Caco-2 (cell line): ENCODE measurements at regions not wholly inside any gene's neighbourhood (a gene's known extent, or its start where the extent isn't known, plus 50 kb on each side); places are given as distances from the start of the nearest gene placed in this dataset.
"Not testable (repeated sequence)": the region's sequence is repeated elsewhere in the genome, so short reads cannot be mapped to it uniquely, and the experiment has no call there.

Experiments used
- BruUV-seq: library from RNA; stranded (reverse); fragments of 400-500 nt; replicated peaks from 2 replicates; lab custom pipeline; 2021; lab: Mats Ljungman, UMichigan
- CTCF ChIA-PET: fragments of 300-600 bp; sonication (Branson Sonifier 250); formaldehyde crosslinking; loops from one replicate; lab custom pipeline; 2022; ENCODE audit warnings: antibody characterized with exemption; lab: Charles Lee
- POLR2A ChIA-PET: fragments of 300-600 bp; sonication (Branson Sonifier 250); formaldehyde crosslinking; loops from one replicate; lab custom pipeline; 2022; ENCODE audit warnings: antibody characterized with exemption; lab: Charles Lee
- DNase-seq, 2 experiments: peaks; one replicate each; pipeline versions ENCODE4 v3.0.0 to v3.0.0-alpha.2; 2020 to 2022
- H3K27me3 ChIP-seq: replicated peaks from 2 replicates; pipeline ENCODE4 v1.6.0; 2011; ENCODE audit warnings: low read length; ENCODE audit not compliant: control insufficient read depth, insufficient read depth
- H3K36me3 ChIP-seq: 2 replicates; pipeline ENCODE4 v1.5.1; 2011; ENCODE audit warnings: low read length; ENCODE audit not compliant: control insufficient read depth, insufficient read depth
- H3K4me1 ChIP-seq: fragments of 250-450 bp; sonication (Bioruptor Pico); 2 replicates; pipeline ENCODE4 v1.5.1; 2020; ENCODE audit warnings: mild to moderate bottlenecking
- H3K4me3 ChIP-seq: 2 replicates; pipeline ENCODE4 v1.5.1; 2011; ENCODE audit warnings: low read depth, mild to moderate bottlenecking, control low read depth, low read length
- H3K9me3 ChIP-seq: fragments of 250-450 bp; sonication (Bioruptor Pico); 2 replicates; pipeline ENCODE4 v1.5.1; 2020; ENCODE audit warnings: mild to moderate bottlenecking, moderate library complexity
- H3K27ac Mint-ChIP-seq: one replicate; pipeline ENCODE4 v1.8.0; 2022; ENCODE audit warnings: mixed read lengths; ENCODE audit not compliant: unreplicated experiment
- H3K27me3 Mint-ChIP-seq: one replicate; pipeline ENCODE4 v1.8.0; 2022; ENCODE audit warnings: mixed read lengths; ENCODE audit not compliant: insufficient read depth, unreplicated experiment
- H3K36me3 Mint-ChIP-seq: one replicate; pipeline ENCODE4 v1.8.0; 2022; ENCODE audit warnings: mild to moderate bottlenecking, mixed read lengths; ENCODE audit not compliant: insufficient read depth, unreplicated experiment
- H3K4me1 Mint-ChIP-seq: one replicate; pipeline ENCODE4 v1.8.0; 2022; ENCODE audit warnings: low read depth, mixed read lengths; ENCODE audit not compliant: unreplicated experiment
- H3K4me3 Mint-ChIP-seq: one replicate; pipeline ENCODE4 v1.8.0; 2022; ENCODE audit warnings: mild to moderate bottlenecking, moderate library complexity, mixed read lengths; ENCODE audit not compliant: unreplicated experiment
- H3K9me3 Mint-ChIP-seq: one replicate; pipeline ENCODE4 v1.8.0; 2022; ENCODE audit warnings: mixed read lengths; ENCODE audit not compliant: unreplicated experiment
- CTCF ChIP-seq, 2 experiments: fragments of 200-600 bp in 1 of 2; IDR thresholded peaks; 1 replicate in 1 of 2; 2 replicates in 1 of 2; pipeline versions ENCODE4 v1.5.1 to v1.8.0; 2011 to 2022; ENCODE audit warnings: antibody characterized with exemption in 1 of 2, control low read depth in 1 of 2, inconsistent platforms in 1 of 2, low read depth in 1 of 2, low read length in 1 of 2, mild to moderate bottlenecking in 1 of 2, moderate library complexity in 1 of 2; ENCODE audit not compliant: insufficient read depth in 1 of 2, severe bottlenecking in 1 of 2, unreplicated experiment in 1 of 2
- intact Hi-C: fragments of 100-400 bp; cut with micrococcal nuclease; formaldehyde crosslinking; loops from one replicate; pipeline ENCODE4 v1.10.0; 2022; ENCODE audit not compliant: unreplicated experiment

- Mint-ChIP-seq H3K36me3 (no peaks in the 10 kb centered on the region), H3K4me3 (no peak overlapping the region), H3K27ac (no peak overlapping the region), H3K4me1 (no peaks in the 10 kb centered on the region), H3K9me3 (no peaks in the 10 kb centered on the region), H3K27me3 (peaks cover 10% of the 10 kb centered on the region)
- H3K4me1 ChIP-seq, result no peaks in the 10 kb centered on the region
- ChIA-PET CTCF (no interaction called here), POLR2A (no interaction called here)
- no peaks in the 10 kb centered on the region for H3K36me3 ChIP-seq
- intact Hi-C loops, result no loop called here
- H3K9me3 ChIP-seq, result no peaks in the 10 kb centered on the region
- H3K27me3 ChIP-seq, result no peaks in the 10 kb centered on the region
- H3K4me3 ChIP-seq, result no peak overlapping the region
- no TSS peak for BruUV-seq
- DNase-seq, result no peak
- no peak for TF ChIP-seq CTCF (IDR thresholded peaks at IDR 0.05; ENCODE audit: insufficient read depth in 1 of 2, low read depth in 1 of 2, low read length in 1 of 2, severe bottlenecking in 1 of 2, unreplicated experiment in 1 of 2)
Observed at GRCh38 chr10:2329082-2329481, 591.8 kb upstream of the ADARB2 start.

- no peak overlapping the region for H3K4me3 ChIP-seq
- BruUV-seq, result no TSS peak
- no peaks in the 10 kb centered on the region for H3K9me3 ChIP-seq
- H3K27ac Mint-ChIP-seq, result no peak overlapping the region
- no peaks in the 10 kb centered on the region for H3K4me1 Mint-ChIP-seq
- ChIA-PET CTCF (no interaction called here), POLR2A (no interaction called here)
- H3K4me3 Mint-ChIP-seq, result no peak overlapping the region
- H3K27me3 ChIP-seq, result no peaks in the 10 kb centered on the region
- intact Hi-C loops, result no loop called here
- no peak for DNase-seq
- H3K36me3 Mint-ChIP-seq, result no peaks in the 10 kb centered on the region
- no peak for TF ChIP-seq CTCF (IDR thresholded peaks at IDR 0.05; ENCODE audit: insufficient read depth in 1 of 2, low read depth in 1 of 2, low read length in 1 of 2, severe bottlenecking in 1 of 2, unreplicated experiment in 1 of 2)
- H3K27me3 Mint-ChIP-seq, result peaks cover 20% of the 10 kb centered on the region
- H3K9me3 Mint-ChIP-seq, result no peaks in the 10 kb centered on the region
- H3K4me1 ChIP-seq, result no peaks in the 10 kb centered on the region
- H3K36me3 ChIP-seq, result no peaks in the 10 kb centered on the region
Observed at GRCh38 chr10:2326411-2326810, 589.1 kb upstream of the ADARB2 start.

- H3K4me3 Mint-ChIP-seq, H3K36me3 Mint-ChIP-seq, intact Hi-C loops, H3K4me1 Mint-ChIP-seq, H3K27ac Mint-ChIP-seq, H3K4me1 ChIP-seq, H3K27me3 Mint-ChIP-seq, CTCF ChIA-PET, H3K27me3 ChIP-seq, H3K36me3 ChIP-seq, H3K9me3 ChIP-seq, BruUV-seq, H3K4me3 ChIP-seq, DNase-seq, POLR2A ChIA-PET: not testable (repeated sequence)
- H3K9me3 Mint-ChIP-seq, result peaks cover 11% of the 10 kb centered on the region
Observed at GRCh38 chr10:2315045-2315485, 577.7 kb upstream of the ADARB2 start.

GRCh38 chr10:2306081-2306480 is 568.8 kb upstream of the ADARB2 start:
- no peak for DNase-seq
- no peak for TF ChIP-seq CTCF (IDR thresholded peaks at IDR 0.05; ENCODE audit: insufficient read depth in 1 of 2, low read depth in 1 of 2, low read length in 1 of 2, severe bottlenecking in 1 of 2, unreplicated experiment in 1 of 2)
- Mint-ChIP-seq H3K4me3 (no peak overlapping the region), H3K9me3 (peaks cover 9% of the 10 kb centered on the region), H3K36me3 (no peaks in the 10 kb centered on the region), H3K27ac (no peak overlapping the region), H3K4me1 (no peaks in the 10 kb centered on the region), H3K27me3 (peaks cover 10% of the 10 kb centered on the region)
- CTCF ChIA-PET, result no interaction called here
- intact Hi-C loops, result no loop called here
- Histone ChIP-seq H3K9me3 (no peaks in the 10 kb centered on the region), H3K4me1 (no peaks in the 10 kb centered on the region), H3K27me3 (no peaks in the 10 kb centered on the region), H3K36me3 (no peaks in the 10 kb centered on the region), H3K4me3 (no peak overlapping the region)
- no TSS peak for BruUV-seq
- POLR2A ChIA-PET, result no interaction called here
